Ovary (tissue), 3 donors: ENCODE measurements at regions not wholly inside any gene's neighbourhood (a gene's known extent, or its start where the extent isn't known, plus 50 kb on each side); places are given as distances from the start of the nearest gene placed in this dataset.

Experiments used
- EP300 ChIP-seq: sonication (generic); formaldehyde crosslinking; IDR thresholded peaks from one replicate; pipeline ENCODE4 v1.6.1; 2017; ENCODE audit warnings: antibody characterized with exemption
- POLR2A ChIP-seq: fragments of 450-650 bp; IDR thresholded peaks from one replicate; pipeline ENCODE4 v1.6.1; 2017; ENCODE audit warnings: antibody characterized with exemption, mild to moderate bottlenecking, moderate library complexity
- TF ChIP-seq, protein P1 (sequence below), 3 donors: fragments of 450-650 bp in 2 of 3; fragments of 200-600 bp in 1 of 3; IDR thresholded peaks; one replicate each; pipeline versions ENCODE4 v1.5.1 to v1.8.0; 2016 to 2022; ENCODE audit warnings: antibody characterized with exemption in 3 of 3, mild to moderate bottlenecking in 1 of 3
- donor health status: DM: no; HTN: no; CAD: no.

DNA sequence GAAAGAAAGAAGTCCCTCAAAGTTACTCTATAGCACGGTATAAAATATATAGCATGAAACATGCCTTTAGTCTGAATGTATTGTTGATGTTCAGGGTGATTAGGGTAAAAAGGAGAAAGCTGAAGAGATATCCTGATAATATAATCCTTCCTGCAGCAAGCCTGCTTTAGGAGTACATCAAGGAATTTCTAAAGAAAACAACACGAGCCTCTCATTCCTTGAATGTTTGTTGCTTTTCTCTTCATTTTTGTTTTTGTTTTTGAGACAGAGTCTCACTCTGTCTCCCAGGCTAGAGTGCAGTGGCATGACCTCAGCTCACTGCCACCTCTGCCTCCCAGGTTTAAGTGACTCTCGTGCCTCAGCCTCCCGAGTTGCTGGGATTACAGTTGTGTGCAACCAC is 79.1 kb downstream of the CD164 start:
- TF ChIP-seq, protein P1, sequence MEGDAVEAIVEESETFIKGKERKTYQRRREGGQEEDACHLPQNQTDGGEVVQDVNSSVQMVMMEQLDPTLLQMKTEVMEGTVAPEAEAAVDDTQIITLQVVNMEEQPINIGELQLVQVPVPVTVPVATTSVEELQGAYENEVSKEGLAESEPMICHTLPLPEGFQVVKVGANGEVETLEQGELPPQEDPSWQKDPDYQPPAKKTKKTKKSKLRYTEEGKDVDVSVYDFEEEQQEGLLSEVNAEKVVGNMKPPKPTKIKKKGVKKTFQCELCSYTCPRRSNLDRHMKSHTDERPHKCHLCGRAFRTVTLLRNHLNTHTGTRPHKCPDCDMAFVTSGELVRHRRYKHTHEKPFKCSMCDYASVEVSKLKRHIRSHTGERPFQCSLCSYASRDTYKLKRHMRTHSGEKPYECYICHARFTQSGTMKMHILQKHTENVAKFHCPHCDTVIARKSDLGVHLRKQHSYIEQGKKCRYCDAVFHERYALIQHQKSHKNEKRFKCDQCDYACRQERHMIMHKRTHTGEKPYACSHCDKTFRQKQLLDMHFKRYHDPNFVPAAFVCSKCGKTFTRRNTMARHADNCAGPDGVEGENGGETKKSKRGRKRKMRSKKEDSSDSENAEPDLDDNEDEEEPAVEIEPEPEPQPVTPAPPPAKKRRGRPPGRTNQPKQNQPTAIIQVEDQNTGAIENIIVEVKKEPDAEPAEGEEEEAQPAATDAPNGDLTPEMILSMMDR (IDR thresholded peaks at IDR 0.05) = no peak
- TF ChIP-seq EP300 = no peak
- no peak for TF ChIP-seq POLR2A
